Liver (tissue), 8 donors: ENCODE measurements at regions not wholly inside any gene's neighbourhood (a gene's known extent, or its start where the extent isn't known, plus 50 kb on each side); places are given as distances from the start of the nearest gene placed in this dataset.

Experiments used
- DNase-seq: peaks from one replicate; pipeline ENCODE4 v3.0.0-alpha.2; 2017; ENCODE audit warnings: low spot score
- H3K27ac ChIP-seq, 2 donors: one replicate each; pipeline ENCODE4 v1.7.0; 2013; ENCODE audit warnings: inconsistent platforms in 2 of 2, low read length in 2 of 2, control low read depth in 1 of 2, low read depth in 1 of 2, mild to moderate bottlenecking in 1 of 2
- H3K27me3 ChIP-seq, 4 donors: one replicate each; pipeline versions ENCODE4 v1.6.1 to v1.7.0; 2013; ENCODE audit warnings: low read length in 3 of 4, inconsistent platforms in 1 of 4, mild to moderate bottlenecking in 1 of 4, moderate library complexity in 1 of 4; ENCODE audit not compliant: control insufficient read depth in 4 of 4, insufficient read depth in 4 of 4
- H3K36me3 ChIP-seq, 4 donors: one replicate each; pipeline versions ENCODE4 v1.6.1 to v1.7.0; 2013; ENCODE audit warnings: low read length in 3 of 4, mild to moderate bottlenecking in 3 of 4, low read depth in 1 of 4, moderate library complexity in 1 of 4; ENCODE audit not compliant: control insufficient read depth in 4 of 4, insufficient read depth in 3 of 4
- H3K4me1 ChIP-seq, 4 donors: one replicate each; pipeline versions ENCODE4 v1.6.1 to v1.7.0; 2013; ENCODE audit warnings: low read length in 3 of 4, mild to moderate bottlenecking in 3 of 4, moderate library complexity in 1 of 4; ENCODE audit not compliant: control insufficient read depth in 4 of 4, insufficient read depth in 4 of 4
- H3K4me3 ChIP-seq, 3 donors: one replicate each; pipeline versions ENCODE4 v1.6.1 to v1.7.0; 2013; ENCODE audit warnings: low read length in 3 of 3, control low read depth in 1 of 3, low read depth in 1 of 3, mild to moderate bottlenecking in 1 of 3
- H3K9ac ChIP-seq, 2 donors: one replicate each; pipeline ENCODE4 v1.7.0; 2013; ENCODE audit warnings: low read length in 2 of 2, mild to moderate bottlenecking in 2 of 2, moderate library complexity in 2 of 2, control low read depth in 1 of 2, low read depth in 1 of 2
- H3K9me3 ChIP-seq, 4 donors: one replicate each; pipeline versions ENCODE4 v1.6.1 to v1.7.0; 2013; ENCODE audit warnings: low read length in 3 of 4; ENCODE audit not compliant: control insufficient read depth in 4 of 4
- ATF3 ChIP-seq: IDR thresholded peaks from 2 replicates; pipeline ENCODE4 v1.6.1; 2016; ENCODE audit warnings: antibody characterized with exemption
- CTCF ChIP-seq: fragments of 150-350 bp; IDR thresholded peaks from 2 replicates; pipeline ENCODE4 v1.5.1; 2017; ENCODE audit warnings: improper control_type of control experiment, low read depth, low read length; ENCODE audit not compliant: missing input control
- EGR1 ChIP-seq, 2 donors: IDR thresholded peaks; 2 replicates each; pipeline ENCODE4 v1.6.1; 2016 to 2018; ENCODE audit warnings: antibody characterized with exemption in 2 of 2, low read depth in 2 of 2
- FOXA2 ChIP-seq: IDR thresholded peaks from 2 replicates; pipeline ENCODE4 v1.6.1; 2016; ENCODE audit warnings: antibody characterized with exemption
- GABPA ChIP-seq, 2 donors: IDR thresholded peaks in 1 of 2; conservative IDR thresholded peaks in 1 of 2; 2 replicates each; pipeline ENCODE4 v1.6.1; 2016; ENCODE audit warnings: antibody characterized with exemption in 2 of 2, mild to moderate bottlenecking in 1 of 2, moderate library complexity in 1 of 2
- HNF4A ChIP-seq, 2 donors: conservative IDR thresholded peaks; 2 replicates each; pipeline ENCODE4 v1.6.1; 2016; ENCODE audit warnings: antibody characterized with exemption in 2 of 2, mild to moderate bottlenecking in 2 of 2
- HNF4G ChIP-seq: IDR thresholded peaks from 2 replicates; pipeline ENCODE4 v1.6.1; 2016; ENCODE audit warnings: antibody characterized with exemption
- JUND ChIP-seq, 2 donors: IDR thresholded peaks; 2 replicates each; pipeline ENCODE4 v1.6.1; 2016; ENCODE audit warnings: antibody characterized with exemption in 2 of 2
- MAX ChIP-seq: IDR thresholded peaks from 2 replicates; pipeline ENCODE4 v1.6.1; 2016; ENCODE audit warnings: antibody characterized with exemption
- NR2F2 ChIP-seq: IDR thresholded peaks from 2 replicates; pipeline ENCODE4 v1.6.1; 2016; ENCODE audit warnings: antibody characterized with exemption
- RAD21 ChIP-seq, 2 donors: IDR thresholded peaks; 2 replicates each; pipeline ENCODE4 v1.6.1; 2016; ENCODE audit warnings: antibody characterized with exemption in 2 of 2, mild to moderate bottlenecking in 2 of 2
- RXRA ChIP-seq, 2 donors: IDR thresholded peaks; 2 replicates each; pipeline ENCODE4 v1.6.1; 2017 to 2018; ENCODE audit warnings: antibody characterized with exemption in 2 of 2, mild to moderate bottlenecking in 1 of 2
- SP1 ChIP-seq: IDR thresholded peaks from 2 replicates; pipeline ENCODE4 v1.6.1; 2018; ENCODE audit warnings: antibody characterized with exemption, mild to moderate bottlenecking
- TAF1 ChIP-seq: conservative IDR thresholded peaks from 2 replicates; pipeline ENCODE4 v1.6.1; 2016; ENCODE audit warnings: antibody characterized with exemption, mild to moderate bottlenecking
- ZBTB33 ChIP-seq: IDR thresholded peaks from 2 replicates; pipeline ENCODE4 v1.6.1; 2016; ENCODE audit warnings: antibody characterized with exemption
- WGBS: extraction: QIAGEN DNeasy Blood & Tissue Kit; methylation state at CpG from one replicate; pipeline ENCODE4 v1.1.7; 2013; 5-methylcytosine and 5-hydroxymethylcytosine counted together
- donor health status: healthy.
- donor health status: healthy.
- donor health status: healthy.
- donor health status: healthy.
- donor health status: healthy.

GRCh38 chr3:15978801-15979200, 181.0 kb upstream of the ANKRD28 start:
- Histone ChIP-seq H3K27ac (no peak overlapping the region), H3K4me3 (no peak overlapping the region), H3K4me1 (no peaks in the 10 kb centered on the region), H3K9ac (no peak overlapping the region), H3K9me3 (no peaks in the 10 kb centered on the region), H3K36me3 (no peaks in the 10 kb centered on the region), H3K27me3 (no peaks in the 10 kb centered on the region)
- WGBS = over 99% methylated on average over 2 of the region's 2 CpGs
- no peak for TF ChIP-seq NR2F2
- TF ChIP-seq ATF3 = no peak
- no peak for TF ChIP-seq TAF1
- no peak for TF ChIP-seq FOXA2
- no peak for TF ChIP-seq RXRA (IDR thresholded peaks at IDR 0.05)
- no peak for TF ChIP-seq EGR1 (IDR thresholded peaks at IDR 0.05; ENCODE audit: low read depth in 2 of 2)
- no peak for TF ChIP-seq MAX
- DNase-seq = no peak

GRCh38 chr3:15979495-15979894, 181.7 kb upstream of the ANKRD28 start:
- TF ChIP-seq GABPA (IDR thresholded peaks at IDR 0.05 in 1 of 2, conservative IDR thresholded peaks at IDR 0.05 in 1 of 2) = no peak
- TF ChIP-seq CTCF = no peak
- TF ChIP-seq EGR1 (IDR thresholded peaks at IDR 0.05; ENCODE audit: low read depth in 2 of 2) = no peak
- TF ChIP-seq SP1 = no peak
- TF ChIP-seq MAX = no peak
- TF ChIP-seq ATF3 = no peak
- TF ChIP-seq FOXA2 = no peak
- no peak for TF ChIP-seq JUND (IDR thresholded peaks at IDR 0.05)
- no peak for TF ChIP-seq HNF4A (conservative IDR thresholded peaks at IDR 0.05)
- TF ChIP-seq NR2F2 = no peak
- no peak for TF ChIP-seq TAF1
- no peak for DNase-seq
- 87% methylated on average over 2 of the region's 2 CpGs for WGBS
- no peaks in the 10 kb centered on the region for H3K27me3 ChIP-seq
- H3K9me3 ChIP-seq = no peaks in the 10 kb centered on the region
- no peaks in the 10 kb centered on the region for H3K36me3 ChIP-seq
- no peak overlapping the region for H3K4me3 ChIP-seq
- H3K27ac ChIP-seq = no peak overlapping the region
- no peak overlapping the region for H3K9ac ChIP-seq
- no peaks in the 10 kb centered on the region for H3K4me1 ChIP-seq

- no peaks in the 10 kb centered on the region for H3K4me1 ChIP-seq
- H3K36me3 ChIP-seq = no peaks in the 10 kb centered on the region
- DNase-seq = no peak
- H3K27me3 ChIP-seq = no peaks in the 10 kb centered on the region
- no peaks in the 10 kb centered on the region for H3K9me3 ChIP-seq
- TF ChIP-seq TAF1 (no peak), ATF3 (no peak), RAD21 (IDR thresholded peaks at IDR 0.05) (no peak), NR2F2 (no peak), MAX (no peak), ZBTB33 (no peak), HNF4G (no peak), JUND (IDR thresholded peaks at IDR 0.05) (no peak)
- H3K4me3 ChIP-seq = no peak overlapping the region
- 95% methylated on average over 3 of the region's 3 CpGs for WGBS
- H3K27ac ChIP-seq = no peak overlapping the region
- H3K9ac ChIP-seq = no peak overlapping the region
Measured at GRCh38 chr3:15979900-15980299, 182.1 kb upstream of the ANKRD28 start.
